ENCODE measurements at regions not wholly inside any gene's neighbourhood (a gene's known extent, or its start where the extent isn't known, plus 50 kb on each side); places are given as distances from the start of the nearest gene placed in this dataset.

- no peaks in the 10 kb centered on the region for H3K4me1 ChIP-seq
- intact Hi-C loops (cut with DNase I) = no loop called here
- no peak overlapping the region for H3K4me3 ChIP-seq
- ATAC-seq = no peak
- peaks cover 0 to 5% of the 10 kb centered on the region in 2 donors for H3K9me3 ChIP-seq
- no peaks in the 10 kb centered on the region for H3K27me3 ChIP-seq
- no peaks in the 10 kb centered on the region for H3K36me3 ChIP-seq
- no peak for DNase-seq
- no peak for TF ChIP-seq CTCF (IDR thresholded peaks at IDR 0.05)
- no peak overlapping the region for H3K27ac ChIP-seq
These were observed 652.0 kb upstream of the GOLIM4 start for GRCh38 chr3:168747697-168748096.

GRCh38 chr3:168738527-168739325 is 643.0 kb upstream of the GOLIM4 start:
- Histone ChIP-seq H3K27ac (no peak overlapping the region), H3K9me3 (peaks cover 0 to 15% of the 10 kb centered on the region in 2 donors), H3K4me1 (no peaks in the 10 kb centered on the region), H3K36me3 (no peaks in the 10 kb centered on the region), H3K4me3 (no peak overlapping the region), H3K27me3 (no peaks in the 10 kb centered on the region)
- intact Hi-C loops (cut with DNase I) = no loop called here
- ATAC-seq (no peak), DNase-seq (no peak)
- no peak for TF ChIP-seq CTCF (IDR thresholded peaks at IDR 0.05)

- no peak for ATAC-seq
These were observed 640.5 kb upstream of the GOLIM4 start for GRCh38 chr3:168736202-168736601.

GRCh38 chr3:168730073-168730472 is 634.3 kb upstream of the GOLIM4 start:
- ATAC-seq (no peak), DNase-seq (no peak)
- no peak for TF ChIP-seq CTCF (IDR thresholded peaks at IDR 0.05)
- no peak overlapping the region for H3K27ac ChIP-seq
- H3K4me1 ChIP-seq = no peaks in the 10 kb centered on the region
- H3K27me3 ChIP-seq = no peaks in the 10 kb centered on the region
- intact Hi-C loops (cut with DNase I) = no loop called here
- no peaks in the 10 kb centered on the region for H3K36me3 ChIP-seq
- H3K9me3 ChIP-seq = peaks cover 0 to 23% of the 10 kb centered on the region in 2 donors
- H3K4me3 ChIP-seq = no peak overlapping the region

More at GRCh38 chr3:168736202-168736601, 640.5 kb upstream of the GOLIM4 start:
- Histone ChIP-seq H3K9me3 (peaks cover 0 to 16% of the 10 kb centered on the region in 2 donors), H3K4me1 (no peaks in the 10 kb centered on the region), H3K4me3 (no peak overlapping the region), H3K27me3 (no peaks in the 10 kb centered on the region), H3K36me3 (no peaks in the 10 kb centered on the region), H3K27ac (no peak overlapping the region)
- TF ChIP-seq CTCF (IDR thresholded peaks at IDR 0.05) = no peak
- DNase-seq = no peak
- intact Hi-C loops (cut with DNase I) = no loop called here

- H3K4me1 ChIP-seq = no peaks in the 10 kb centered on the region
- DNase-seq = no peak
- H3K4me3 ChIP-seq = no peak overlapping the region
- TF ChIP-seq CTCF (IDR thresholded peaks at IDR 0.05) = no peak
- H3K27ac ChIP-seq = no peak overlapping the region
- H3K9me3 ChIP-seq = no peaks in the 10 kb centered on the region
- no peak for ATAC-seq
- intact Hi-C loops (cut with DNase I) = loop anchor here in 1 of 2 donors (10.0 kb wide), 1 partner anchor 57 kb away; no protein-coding TSS in a partner anchor
- H3K27me3 ChIP-seq = no peaks in the 10 kb centered on the region
- no peaks in the 10 kb centered on the region for H3K36me3 ChIP-seq
These were observed 626.4 kb upstream of the GOLIM4 start for GRCh38 chr3:168722091-168722490.

Measured in left lung (tissue), 4 donors.